Fibroblast of lung (primary cell): ENCODE measurements at regions not wholly inside any gene's neighbourhood (a gene's known extent, or its start where the extent isn't known, plus 50 kb on each side); places are given as distances from the start of the nearest gene placed in this dataset.
A peak's percentile ranks its signal among the peaks of the same experiment; 100 is the strongest.
"Not testable (repeated sequence)": the region's sequence is repeated elsewhere in the genome, so short reads cannot be mapped to it uniquely, and the experiment has no call there.

Source experiments
- DNase-seq, 2 donors: peaks; one replicate each; pipeline versions ENCODE4 v3.0.0 to v3.0.0-alpha.2; 2010; ENCODE audit warnings: low read depth in 2 of 2
- H2AFZ ChIP-seq: 2 replicates; pipeline ENCODE4 v1.5.1; 2012; ENCODE audit warnings: low read length, control low read depth, inconsistent platforms
- H3K27ac ChIP-seq: 2 replicates; pipeline ENCODE4 v1.5.1; 2011; ENCODE audit warnings: low read length, control low read depth; ENCODE audit not compliant: insufficient read depth
- H3K27me3 ChIP-seq: 2 replicates; pipeline ENCODE4 v1.5.1; 2011; ENCODE audit warnings: mild to moderate bottlenecking, low read length; ENCODE audit not compliant: control insufficient read depth, insufficient read depth
- H3K36me3 ChIP-seq: 2 replicates; pipeline ENCODE4 v1.5.1; 2011; ENCODE audit warnings: low read length; ENCODE audit not compliant: control insufficient read depth, insufficient read depth
- H3K4me1 ChIP-seq: 2 replicates; pipeline ENCODE4 v1.5.1; 2011; ENCODE audit warnings: low read length; ENCODE audit not compliant: control insufficient read depth, insufficient read depth; ENCODE audit errors: extremely low read depth
- H3K4me2 ChIP-seq: 2 replicates; pipeline ENCODE4 v1.5.1; 2011; ENCODE audit warnings: low read length, control low read depth; ENCODE audit not compliant: insufficient read depth; ENCODE audit errors: extremely low read depth
- H3K4me3 ChIP-seq, 4 experiments: fragments of 200-600 bp in 1 of 4; sonication (generic) in 1 of 4; replicated peaks in 1 of 4; 2 replicates each; pipeline ENCODE4 v1.5.1; 2011 to 2016; ENCODE audit warnings: low read length in 4 of 4, low read depth in 3 of 4, mild to moderate bottlenecking in 3 of 4, control low read depth in 2 of 4, inconsistent platforms in 1 of 4, mixed read lengths in 1 of 4; ENCODE audit not compliant: insufficient read depth in 1 of 4; ENCODE audit errors: control extremely low read depth in 1 of 4
- H3K79me2 ChIP-seq: 2 replicates; pipeline ENCODE4 v1.5.1; 2012; ENCODE audit warnings: mild to moderate bottlenecking, low read length, inconsistent platforms; ENCODE audit not compliant: control insufficient read depth, insufficient read depth
- H3K9ac ChIP-seq: 2 replicates; pipeline ENCODE4 v1.5.1; 2011; ENCODE audit warnings: mild to moderate bottlenecking, low read length, control low read depth; ENCODE audit not compliant: insufficient read depth
- H3K9me3 ChIP-seq: 2 replicates; pipeline ENCODE4 v1.5.1; 2012; ENCODE audit warnings: low read depth, low read length; ENCODE audit not compliant: control insufficient read depth, insufficient read depth
- H4K20me1 ChIP-seq: 2 replicates; pipeline ENCODE4 v1.5.1; 2011; ENCODE audit warnings: low read length; ENCODE audit not compliant: control insufficient read depth, insufficient read depth; ENCODE audit errors: extremely low read depth
- CTCF ChIP-seq, 2 donors: IDR thresholded peaks in 1 of 2; conservative IDR thresholded peaks in 1 of 2; 1 replicate in 1 of 2; 2 replicates in 1 of 2; pipeline ENCODE4 v1.5.1; 2011 to 2012; ENCODE audit warnings: low read length in 2 of 2, control low read depth in 1 of 2, inconsistent platforms in 1 of 2, low read depth in 1 of 2, mild to moderate bottlenecking in 1 of 2
- EZH2 ChIP-seq: IDR thresholded peaks from 2 replicates; pipeline ENCODE4 v1.5.1; 2012; ENCODE audit warnings: low read length, control low read depth, mild to moderate bottlenecking; ENCODE audit errors: missing control alignments

GRCh38 chr15:56794553-56795329 is 61.4 kb upstream of the ZNF280D start:
- no peak overlapping the region for H3K27ac ChIP-seq
- no peaks in the 10 kb centered on the region for H3K79me2 ChIP-seq
- peak; percentile 54 to 57 for DNase-seq
- no peaks in the 10 kb centered on the region for H4K20me1 ChIP-seq
- H3K27me3 ChIP-seq: no peaks in the 10 kb centered on the region
- H2AFZ ChIP-seq: no peak overlapping the region
- no peaks in the 10 kb centered on the region for H3K36me3 ChIP-seq
- no peaks in the 10 kb centered on the region for H3K9me3 ChIP-seq
- no peak overlapping the region for H3K4me3 ChIP-seq
- H3K9ac ChIP-seq: no peak overlapping the region
- TF ChIP-seq EZH2 (no peak), CTCF (conservative IDR thresholded peaks at IDR 0.05 in 1 of 2, IDR thresholded peaks at IDR 0.05 in 1 of 2; ENCODE audit: low read depth in 1 of 2, low read length in 2 of 2) (no peak)
- H3K4me2 ChIP-seq: no peak overlapping the region
- peaks cover 2% of the 10 kb centered on the region for H3K4me1 ChIP-seq

- Histone ChIP-seq H3K36me3 (no peaks in the 10 kb centered on the region), H3K4me2 (no peak overlapping the region), H3K9ac (no peak overlapping the region), H3K79me2 (no peaks in the 10 kb centered on the region), H4K20me1 (no peaks in the 10 kb centered on the region), H2AFZ (no peak overlapping the region), H3K4me3 (no peak overlapping the region), H3K9me3 (no peaks in the 10 kb centered on the region), H3K27ac (no peak overlapping the region), H3K27me3 (no peaks in the 10 kb centered on the region), H3K4me1 (peaks cover 2% of the 10 kb centered on the region)
- DNase-seq: peak; percentile 75 to 77
- no peak for TF ChIP-seq EZH2
- no peak for TF ChIP-seq CTCF (conservative IDR thresholded peaks at IDR 0.05 in 1 of 2, IDR thresholded peaks at IDR 0.05 in 1 of 2; ENCODE audit: low read depth in 1 of 2, low read length in 2 of 2)
Measured at GRCh38 chr15:56794165-56794552, 60.9 kb upstream of the ZNF280D start.

- H3K27ac ChIP-seq: no peak overlapping the region
- H3K9me3 ChIP-seq: no peaks in the 10 kb centered on the region
- H2AFZ ChIP-seq: no peak overlapping the region
- H3K4me3 ChIP-seq: no peak overlapping the region
- H4K20me1 ChIP-seq: no peaks in the 10 kb centered on the region
- no peaks in the 10 kb centered on the region for H3K79me2 ChIP-seq
- DNase-seq: no peak
- H3K4me1 ChIP-seq: peaks cover 2% of the 10 kb centered on the region
- no peaks in the 10 kb centered on the region for H3K36me3 ChIP-seq
- no peaks in the 10 kb centered on the region for H3K27me3 ChIP-seq
- no peak overlapping the region for H3K9ac ChIP-seq
- H3K4me2 ChIP-seq: no peak overlapping the region
- TF ChIP-seq EZH2 (no peak), CTCF (conservative IDR thresholded peaks at IDR 0.05 in 1 of 2, IDR thresholded peaks at IDR 0.05 in 1 of 2; ENCODE audit: low read depth in 1 of 2, low read length in 2 of 2) (no peak)
Measured at GRCh38 chr15:56792211-56792610, 58.9 kb upstream of the ZNF280D start.

GRCh38 chr15:56791521-56791920 is 58.2 kb upstream of the ZNF280D start:
- not testable (repeated sequence) for H3K4me3 ChIP-seq, H3K27ac ChIP-seq, DNase-seq, H3K27me3 ChIP-seq, H3K36me3 ChIP-seq, H3K4me1 ChIP-seq, H3K9ac ChIP-seq, H2AFZ ChIP-seq, H3K79me2 ChIP-seq, H3K9me3 ChIP-seq, H4K20me1 ChIP-seq, H3K4me2 ChIP-seq
